ENCODE measurements at regions not wholly inside any gene's neighbourhood (a gene's known extent, or its start where the extent isn't known, plus 50 kb on each side); places are given as distances from the start of the nearest gene placed in this dataset.
"Not testable (repeated sequence)": the region's sequence is repeated elsewhere in the genome, so short reads cannot be mapped to it uniquely, and the experiment has no call there.

GRCh38 chr7:69105981-69106380, 492.3 kb upstream of the AUTS2 start:
- no peak overlapping the region for H3K4me3 ChIP-seq (ENCODE audit: low read depth, low read length)
- no peaks in the 10 kb centered on the region for H3K36me3 ChIP-seq (replicated peaks)
- no peak overlapping the region for H3K27ac ChIP-seq
- in situ Hi-C loops (cut with HindIII; ENCODE audit: low pct_ligation_motif_present, low sequenced_read_pairs) = no loop called here
- no peak for DNase-seq
- TF ChIP-seq CTCF (IDR thresholded peaks at IDR 0.05; ENCODE audit: low read depth, low read length, missing control alignments) = no peak
- H3K27me3 ChIP-seq (replicated peaks) = no peaks in the 10 kb centered on the region

- H3K36me3 ChIP-seq (replicated peaks); H3K4me3 ChIP-seq (ENCODE audit: low read depth, low read length); DNase-seq; H3K27ac ChIP-seq; in situ Hi-C loops (cut with HindIII; ENCODE audit: low pct_ligation_motif_present, low sequenced_read_pairs); H3K27me3 ChIP-seq (replicated peaks): not testable (repeated sequence)
Measured at GRCh38 chr7:69106449-69106848, 491.8 kb upstream of the AUTS2 start.

- H3K36me3 ChIP-seq (replicated peaks); H3K4me3 ChIP-seq (ENCODE audit: low read depth, low read length); H3K27ac ChIP-seq; DNase-seq; H3K27me3 ChIP-seq (replicated peaks); in situ Hi-C loops (cut with HindIII; ENCODE audit: low pct_ligation_motif_present, low sequenced_read_pairs): not testable (repeated sequence)
Measured at GRCh38 chr7:69106946-69107345, 491.3 kb upstream of the AUTS2 start.

GRCh38 chr7:69108097-69108496, 490.2 kb upstream of the AUTS2 start:
- in situ Hi-C loops (cut with HindIII; ENCODE audit: low pct_ligation_motif_present, low sequenced_read_pairs) = no loop called here
- TF ChIP-seq CTCF (IDR thresholded peaks at IDR 0.05; ENCODE audit: low read depth, low read length, missing control alignments) = no peak
- no peak overlapping the region for H3K27ac ChIP-seq
- DNase-seq = no peak
- H3K4me3 ChIP-seq (ENCODE audit: low read depth, low read length) = no peak overlapping the region
- H3K27me3 ChIP-seq (replicated peaks) = no peaks in the 10 kb centered on the region
- H3K36me3 ChIP-seq (replicated peaks) = no peaks in the 10 kb centered on the region

GRCh38 chr7:69109246-69109645, 489.0 kb upstream of the AUTS2 start:
- no peaks in the 10 kb centered on the region for H3K27me3 ChIP-seq (replicated peaks)
- TF ChIP-seq CTCF (IDR thresholded peaks at IDR 0.05; ENCODE audit: low read depth, low read length, missing control alignments) = no peak
- H3K36me3 ChIP-seq (replicated peaks) = no peaks in the 10 kb centered on the region
- H3K27ac ChIP-seq = no peak overlapping the region
- no peak overlapping the region for H3K4me3 ChIP-seq (ENCODE audit: low read depth, low read length)
- in situ Hi-C loops (cut with HindIII; ENCODE audit: low pct_ligation_motif_present, low sequenced_read_pairs) = no loop called here
- DNase-seq = no peak

- in situ Hi-C loops (cut with HindIII; ENCODE audit: low pct_ligation_motif_present, low sequenced_read_pairs) = no loop called here
- Histone ChIP-seq H3K36me3 (replicated peaks) (no peaks in the 10 kb centered on the region), H3K27ac (no peak overlapping the region), H3K27me3 (replicated peaks) (no peaks in the 10 kb centered on the region), H3K4me3 (ENCODE audit: low read depth, low read length) (no peak overlapping the region)
- TF ChIP-seq CTCF (IDR thresholded peaks at IDR 0.05; ENCODE audit: low read depth, low read length, missing control alignments) = no peak
- DNase-seq = no peak
Measured at GRCh38 chr7:69109879-69110278, 488.4 kb upstream of the AUTS2 start.

GRCh38 chr7:69110450-69111050, 487.7 kb upstream of the AUTS2 start:
- no peaks in the 10 kb centered on the region for H3K36me3 ChIP-seq (replicated peaks)
- TF ChIP-seq CTCF (IDR thresholded peaks at IDR 0.05; ENCODE audit: low read depth, low read length, missing control alignments) = no peak
- in situ Hi-C loops (cut with HindIII; ENCODE audit: low pct_ligation_motif_present, low sequenced_read_pairs) = no loop called here
- no peaks in the 10 kb centered on the region for H3K27me3 ChIP-seq (replicated peaks)
- no peak overlapping the region for H3K4me3 ChIP-seq (ENCODE audit: low read depth, low read length)
- DNase-seq = no peak
- no peak overlapping the region for H3K27ac ChIP-seq
